Daoy (cell line): ENCODE measurements at regions not wholly inside any gene's neighbourhood (a gene's known extent, or its start where the extent isn't known, plus 50 kb on each side); places are given as distances from the start of the nearest gene placed in this dataset.
A peak's percentile ranks its signal among the peaks of the same experiment; 100 is the strongest.
"Not testable (repeated sequence)": the region's sequence is repeated elsewhere in the genome, so short reads cannot be mapped to it uniquely, and the experiment has no call there.

Source experiments
- DNase-seq: peaks from one replicate; pipeline ENCODE4 v3.0.0-alpha.2; 2015; ENCODE audit warnings: low read depth

DNA sequence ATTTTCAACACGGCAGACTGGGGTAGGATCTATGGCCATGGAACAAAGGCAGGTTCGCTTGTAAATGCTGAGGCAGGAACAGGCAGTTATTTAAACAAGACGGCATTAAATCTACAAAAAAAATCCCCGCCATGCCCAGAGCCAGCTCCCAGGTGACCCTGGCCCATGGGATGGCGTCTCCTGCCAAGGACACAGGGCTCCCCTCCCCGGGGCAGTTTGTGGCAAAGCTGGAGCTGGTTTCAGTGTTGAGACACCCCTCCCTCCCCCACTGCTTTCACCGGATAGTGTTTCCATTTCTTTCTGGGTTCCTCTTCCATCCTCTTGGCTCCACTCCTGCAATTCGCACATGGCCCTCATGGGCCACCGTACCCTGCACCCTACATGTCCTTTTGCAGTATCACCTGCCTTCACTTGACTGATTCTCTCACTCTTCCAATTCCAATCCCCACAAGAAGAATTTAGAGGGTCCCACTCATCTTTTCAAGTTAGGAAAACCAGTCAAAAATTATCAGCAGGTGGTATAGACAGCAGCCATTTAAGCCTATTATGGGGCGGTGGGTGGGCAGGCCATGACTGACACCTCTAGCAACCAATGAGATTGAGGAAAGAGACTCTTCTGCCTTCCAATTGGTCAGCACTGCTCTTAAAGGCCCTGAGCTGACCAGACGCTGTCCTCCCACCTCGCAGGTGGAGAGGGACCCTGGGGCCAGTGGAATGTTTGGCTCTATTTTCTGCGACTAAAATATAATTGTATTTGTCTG, 52.0 kb downstream of the OLIG1 start:
- peak; percentile 64 for DNase-seq

DNA sequence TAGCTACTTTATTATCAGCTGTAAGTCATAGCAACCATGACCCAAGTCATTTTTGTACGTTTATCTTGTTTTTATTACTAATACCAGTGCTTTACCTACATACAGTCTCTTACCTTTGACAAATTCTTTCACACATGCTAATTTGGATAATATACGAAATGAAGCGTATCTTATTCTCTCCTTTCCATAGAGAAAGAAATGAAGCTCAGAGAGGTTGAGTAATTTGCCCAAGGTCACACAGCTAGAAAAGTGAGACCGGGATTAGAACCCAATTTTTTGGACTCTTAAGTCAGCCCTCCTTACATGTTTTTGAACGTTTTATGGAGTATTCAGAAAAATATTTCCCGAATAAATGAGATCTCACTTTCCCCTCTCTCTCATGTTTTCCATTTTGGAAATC, 52.6 kb downstream of the OLIG1 start:
- DNase-seq: no peak

GRCh38 chr21:33123374-33124123, 53.6 kb downstream of the OLIG1 start:
- DNase-seq: peak; percentile 42

DNA sequence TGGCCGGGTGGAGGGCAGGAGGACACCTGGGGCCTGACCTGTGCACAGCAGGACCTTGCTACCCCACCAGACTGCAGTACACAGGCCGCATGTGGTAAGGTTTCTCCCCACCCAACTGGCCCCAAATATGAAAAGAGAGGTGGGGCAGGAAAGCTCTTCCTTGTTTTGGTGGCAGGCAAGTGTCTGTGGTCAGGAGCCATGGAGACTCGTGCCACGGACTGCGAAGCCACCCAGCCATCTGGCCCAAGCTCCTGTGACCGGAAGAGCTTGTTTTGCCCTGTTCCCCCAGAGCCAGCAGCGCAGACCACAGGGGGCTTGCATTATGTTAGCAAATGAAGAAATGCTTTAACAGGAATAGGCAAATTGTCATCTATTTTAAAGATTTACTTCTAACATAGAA, 54.9 kb downstream of the OLIG1 start:
- DNase-seq: no peak

- DNase-seq: no peak
These were observed 55.9 kb downstream of the OLIG1 start for GRCh38 chr21:33125680-33126375.

DNA sequence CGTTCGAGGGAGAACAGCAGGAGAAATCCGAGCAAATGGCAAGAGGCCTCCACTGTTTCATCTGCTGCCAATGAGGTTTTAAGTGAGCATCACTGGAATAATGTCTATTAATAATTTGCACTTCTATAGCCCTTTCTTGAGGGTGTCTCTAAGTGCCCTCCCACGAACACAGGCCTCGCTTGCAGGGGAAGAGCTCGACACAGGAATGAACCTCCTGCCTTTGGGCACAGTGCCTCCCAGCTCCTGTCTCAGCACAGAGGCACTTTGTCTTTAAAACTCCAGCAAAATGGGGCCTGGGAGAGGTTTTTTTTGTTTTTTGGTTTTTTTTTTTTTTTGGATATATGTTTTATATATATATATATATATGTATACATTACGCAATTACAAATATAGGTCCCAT, 56.6 kb downstream of the OLIG1 start:
- DNase-seq: no peak

- peak; percentile 85 for DNase-seq
These were observed 57.4 kb downstream of the OLIG1 start for GRCh38 chr21:33127154-33127867.

- no peak for DNase-seq
These were observed 57.9 kb downstream of the OLIG1 start for GRCh38 chr21:33127868-33128242.

GRCh38 chr21:33128538-33128937, 58.6 kb downstream of the OLIG1 start:
- no peak for DNase-seq

DNA sequence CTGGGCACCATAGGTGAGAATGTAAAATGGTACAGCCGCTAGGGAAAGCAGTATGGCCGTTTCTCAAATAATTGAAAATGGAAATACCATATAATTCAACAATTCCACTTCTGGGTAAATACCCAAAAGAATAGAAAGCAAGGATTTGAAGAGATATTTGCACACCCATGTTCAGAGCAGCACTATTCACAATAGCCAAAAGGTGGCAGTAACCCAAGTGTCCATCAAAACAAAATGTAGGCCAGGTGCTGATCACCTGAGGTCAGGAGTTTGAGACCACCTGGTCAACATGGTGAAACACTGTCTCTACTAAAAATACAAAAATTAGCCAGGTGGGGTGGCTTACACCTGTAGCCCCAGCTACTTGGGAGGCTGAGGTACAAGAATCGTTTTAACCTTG, 62.1 kb downstream of the OLIG1 start:
- no peak for DNase-seq

- no peak for DNase-seq
These were observed 64.0 kb downstream of the OLIG1 start for GRCh38 chr21:33133892-33134291.

- DNase-seq: no peak
These were observed 66.0 kb downstream of the OLIG1 start for GRCh38 chr21:33135925-33136324.

DNA sequence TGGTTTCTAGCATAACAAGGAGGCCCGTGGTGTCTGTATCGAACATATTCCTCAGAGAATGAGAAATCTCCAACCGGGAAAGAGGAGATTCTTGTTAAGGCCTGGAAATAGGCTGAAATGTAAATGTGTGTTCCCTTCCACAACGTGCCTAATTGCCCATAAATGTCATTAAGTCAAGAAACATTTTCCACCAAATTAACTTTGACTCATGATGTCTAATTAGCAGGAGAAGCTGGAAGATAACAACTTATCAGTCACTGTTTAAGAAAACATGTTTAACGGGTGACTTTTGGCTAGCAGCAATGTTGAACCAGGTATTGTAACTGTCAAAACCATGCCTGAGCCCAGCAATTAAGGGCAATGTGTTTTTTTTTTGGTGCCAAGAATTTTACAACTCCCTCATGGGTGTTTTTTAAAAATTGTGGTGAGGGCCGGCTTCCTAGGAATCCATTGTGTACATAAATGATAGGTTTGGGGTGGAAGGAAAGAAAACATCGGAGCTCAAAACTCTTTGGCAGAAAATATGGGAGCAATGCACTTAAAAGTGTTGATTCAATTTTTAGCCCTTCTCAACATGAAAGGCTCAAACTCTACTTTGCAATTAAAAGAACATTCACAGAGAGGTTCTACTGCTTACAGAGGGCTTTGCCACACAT, 67.0 kb downstream of the OLIG1 start:
- DNase-seq: no peak

DNA sequence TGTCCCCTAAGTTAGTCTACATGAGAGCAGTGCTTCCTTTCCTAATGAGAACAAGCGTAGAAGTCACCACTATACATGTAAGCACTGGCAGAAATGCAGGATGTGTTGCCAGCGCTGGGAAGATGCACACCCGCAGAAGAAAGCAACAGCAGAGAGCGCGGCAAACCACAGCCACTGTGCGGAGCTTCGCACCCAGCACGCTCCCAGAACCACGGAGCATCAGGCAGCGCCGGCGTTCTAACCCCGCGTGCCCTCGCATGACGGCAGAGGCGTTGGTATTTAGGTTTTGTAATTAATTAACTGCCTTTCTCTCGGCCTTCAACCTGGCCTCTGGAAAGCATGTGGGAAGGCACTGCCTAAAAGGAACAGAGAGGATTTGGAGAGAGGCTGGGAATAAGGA, 69.1 kb downstream of the OLIG1 start:
- DNase-seq: no peak

GRCh38 chr21:33140288-33140687, 70.3 kb downstream of the OLIG1 start:
- no peak for DNase-seq

DNA sequence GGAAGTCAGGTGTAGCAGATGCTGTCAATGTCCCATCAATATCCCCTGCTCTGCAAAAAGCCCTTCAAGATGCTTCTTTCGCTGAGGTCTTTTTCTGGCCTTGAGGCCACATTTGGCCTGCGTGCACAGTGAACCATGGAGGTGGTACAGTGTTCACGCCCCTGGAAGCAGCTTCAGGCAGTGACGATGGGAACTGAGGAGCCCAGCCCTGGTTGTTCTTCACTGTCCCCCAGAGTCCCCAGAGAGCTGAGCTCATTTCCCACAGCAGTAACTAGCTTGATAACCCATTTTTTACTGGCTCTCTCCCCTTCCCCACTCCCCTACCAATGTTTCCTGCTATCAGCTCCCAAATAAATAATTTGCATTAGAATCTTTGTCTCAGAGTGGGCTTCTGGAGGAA, 76.5 kb downstream of the OLIG1 start:
- no peak for DNase-seq

GRCh38 chr21:33149181-33149580, 79.2 kb downstream of the OLIG1 start:
- no peak for DNase-seq

- DNase-seq: not testable (repeated sequence)
These were observed 78.8 kb upstream of the IFNAR2 start for GRCh38 chr21:33150968-33151367.

DNA sequence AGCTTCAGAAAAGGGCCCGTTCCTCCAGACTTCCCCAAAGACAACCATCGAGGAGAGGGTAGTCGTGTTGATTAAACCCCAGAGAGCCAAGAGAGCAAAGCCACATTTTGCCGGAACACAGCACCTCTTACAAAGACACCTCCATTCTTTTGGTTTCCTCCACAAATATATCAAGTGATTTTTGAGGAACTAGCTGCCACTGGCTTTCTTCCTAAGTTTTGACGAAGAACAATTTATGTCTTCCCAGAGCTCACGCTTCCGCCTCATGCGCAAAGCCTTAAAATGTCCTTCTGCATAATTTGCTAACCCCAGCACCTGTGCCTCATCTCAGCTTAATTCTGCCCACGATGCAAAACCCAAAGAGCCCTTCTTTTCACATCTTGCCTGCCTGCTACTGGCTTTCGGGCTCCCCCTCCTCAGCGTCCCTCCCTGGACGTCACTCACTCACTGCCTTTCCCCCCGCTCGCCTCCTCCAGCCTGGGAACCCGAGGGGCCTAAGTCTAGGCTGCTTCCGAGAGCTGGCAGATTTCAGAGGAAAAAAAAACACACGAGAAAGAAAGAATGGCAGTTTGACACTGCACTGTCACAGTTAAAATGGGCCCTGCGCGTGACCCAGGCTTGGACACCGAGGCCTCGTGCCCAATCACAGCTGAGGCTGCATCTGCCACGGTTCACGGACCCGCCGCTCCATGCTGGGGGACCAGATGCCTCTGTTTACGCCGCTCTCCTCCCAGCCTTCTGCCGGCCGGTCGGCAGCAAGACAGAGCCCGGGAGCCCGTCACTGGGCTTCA, 77.6 kb upstream of the IFNAR2 start:
- no peak for DNase-seq

DNA sequence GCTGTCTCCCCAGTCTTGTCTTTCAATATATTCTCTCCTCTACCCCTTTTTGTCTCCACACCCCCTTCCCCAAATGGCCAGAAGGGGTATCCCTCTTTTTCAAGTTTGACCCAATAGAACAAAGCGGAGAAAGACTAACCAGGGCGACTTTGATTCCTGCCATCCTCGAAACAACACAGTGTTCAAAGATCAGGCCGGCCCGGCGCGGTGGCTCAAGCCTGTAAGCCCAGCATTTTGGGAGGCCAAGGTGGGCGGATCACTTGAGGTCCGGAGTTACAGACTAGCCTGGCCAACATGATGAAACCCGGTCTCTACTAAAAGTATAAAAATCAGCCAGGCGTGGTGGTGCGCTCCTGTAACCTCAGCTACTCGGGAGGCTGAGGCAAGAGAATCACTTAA, 77.0 kb upstream of the IFNAR2 start:
- DNase-seq: no peak

- no peak for DNase-seq
These were observed 74.7 kb upstream of the IFNAR2 start for GRCh38 chr21:33155005-33155404.
